H1 (cell line): ENCODE measurements at regions not wholly inside any gene's neighbourhood (a gene's known extent, or its start where the extent isn't known, plus 50 kb on each side); places are given as distances from the start of the nearest gene placed in this dataset.

ENCODE experiments used
- BACH1 ChIP-seq: IDR thresholded peaks from 2 replicates; pipeline ENCODE4 v1.6.1; 2012; ENCODE audit warnings: low read length, improper control_type of control experiment
- CTBP2 ChIP-seq: IDR thresholded peaks from 2 replicates; pipeline ENCODE4 v1.7.0; 2011; ENCODE audit warnings: borderline replicate concordance, mild to moderate bottlenecking, moderate library complexity, mixed read lengths, low read length; ENCODE audit not compliant: insufficient read depth, insufficient read length
- GABPA ChIP-seq: IDR thresholded peaks from 2 replicates; pipeline ENCODE4 v1.6.1; 2011; ENCODE audit warnings: mild to moderate bottlenecking, low read length, moderate library complexity, borderline replicate concordance; ENCODE audit not compliant: insufficient read depth
- JUND ChIP-seq: IDR thresholded peaks from 2 replicates; pipeline ENCODE4 v1.6.1; 2011; ENCODE audit warnings: mild to moderate bottlenecking, improper control_type of control experiment, low read length

GRCh38 chr11:127649958-127650357, 649.4 kb upstream of the KIRREL3 start (continued):
- no peak for TF ChIP-seq GABPA
- TF ChIP-seq CTBP2 = no peak
- TF ChIP-seq JUND = no peak
- TF ChIP-seq BACH1 = no peak
- TF ChIP-seq, all 59 proteins: peak for 0
